ENCODE measurements at regions not wholly inside any gene's neighbourhood (a gene's known extent, or its start where the extent isn't known, plus 50 kb on each side); places are given as distances from the start of the nearest gene placed in this dataset.
"Not testable (repeated sequence)": the region's sequence is repeated elsewhere in the genome, so short reads cannot be mapped to it uniquely, and the experiment has no call there.

- no peak for DNase-seq
These were observed 88.7 kb downstream of the PLXNA1 start for GRCh38 chr3:127071597-127072001.

- DNase-seq, result no peak
These were observed 89.4 kb downstream of the PLXNA1 start for GRCh38 chr3:127072221-127072771.

GRCh38 chr3:127072971-127073783 is 90.3 kb downstream of the PLXNA1 start:
- peak; percentile 5 to 15 for DNase-seq

- DNase-seq, result peak; percentile 46 to 51
These were observed 91.3 kb downstream of the PLXNA1 start for GRCh38 chr3:127073941-127074820.

- no peak for DNase-seq
These were observed 92.0 kb downstream of the PLXNA1 start for GRCh38 chr3:127074900-127075360.

GRCh38 chr3:127076166-127076992 is 93.5 kb downstream of the PLXNA1 start:
- not testable (repeated sequence) for DNase-seq

GRCh38 chr3:127077068-127077467 is 94.2 kb downstream of the PLXNA1 start:
- DNase-seq, result no peak

- no peak for DNase-seq
These were observed 94.7 kb downstream of the PLXNA1 start for GRCh38 chr3:127077505-127078064.

GRCh38 chr3:127078626-127079025 is 95.7 kb downstream of the PLXNA1 start:
- DNase-seq, result no peak

- no peak for DNase-seq
These were observed 96.3 kb downstream of the PLXNA1 start for GRCh38 chr3:127079211-127079610.

- DNase-seq, result no peak
These were observed 98.2 kb downstream of the PLXNA1 start for GRCh38 chr3:127081001-127081720.

- DNase-seq, result no peak
These were observed 99.2 kb downstream of the PLXNA1 start for GRCh38 chr3:127082066-127082465.

GRCh38 chr3:127083778-127084397 is 101.0 kb downstream of the PLXNA1 start:
- no peak for DNase-seq

GRCh38 chr3:127084401-127084990 is 101.6 kb downstream of the PLXNA1 start:
- DNase-seq, result no peak

- no peak for DNase-seq
These were observed 102.7 kb downstream of the PLXNA1 start for GRCh38 chr3:127085576-127085975.

GRCh38 chr3:127086591-127086990 is 103.7 kb downstream of the PLXNA1 start:
- DNase-seq, result not testable (repeated sequence)

GRCh38 chr3:127087441-127087840 is 104.5 kb downstream of the PLXNA1 start:
- DNase-seq, result no peak

GRCh38 chr3:127088511-127089351 is 104.2 kb upstream of the PRR23E start:
- no peak for DNase-seq
